Loucy (cell line): ENCODE measurements at regions not wholly inside any gene's neighbourhood (a gene's known extent, or its start where the extent isn't known, plus 50 kb on each side); places are given as distances from the start of the nearest gene placed in this dataset.
A peak's percentile ranks its signal among the peaks of the same experiment; 100 is the strongest.

Source experiments
- H2AFZ ChIP-seq: fragments of 200-600 bp; sonication (generic); 2 replicates; pipeline ENCODE4 v1.6.0; 2016; ENCODE audit warnings: antibody characterized with exemption, mild to moderate bottlenecking, low read length, moderate library complexity
- H3F3A ChIP-seq: fragments of 200-600 bp; 2 replicates; pipeline ENCODE4 v1.6.0; 2016; ENCODE audit warnings: antibody characterized with exemption, low read depth, mild to moderate bottlenecking
- H3K27me3 ChIP-seq: fragments of 200-600 bp; sonication (generic); 2 replicates; pipeline ENCODE4 v1.6.1; 2014; ENCODE audit warnings: low read length, mild to moderate bottlenecking; ENCODE audit not compliant: insufficient read depth, poor library complexity, severe bottlenecking
- H3K36me3 ChIP-seq: fragments of 200-600 bp; sonication (generic); 2 replicates; pipeline ENCODE4 v1.6.1; 2016; ENCODE audit warnings: low read length; ENCODE audit not compliant: insufficient read depth
- H3K4me1 ChIP-seq: fragments of 200-600 bp; sonication (generic); 2 replicates; pipeline ENCODE4 v1.5.1; 2014; ENCODE audit warnings: low read length, mild to moderate bottlenecking; ENCODE audit not compliant: insufficient read depth, poor library complexity, severe bottlenecking
- H3K4me2 ChIP-seq: fragments of 200-600 bp; sonication (generic); 2 replicates; pipeline ENCODE4 v1.6.0; 2014; ENCODE audit warnings: antibody characterized with exemption, low read length, low read depth, mild to moderate bottlenecking; ENCODE audit not compliant: poor library complexity, severe bottlenecking
- H3K4me3 ChIP-seq: fragments of 200-600 bp; sonication (generic); 2 replicates; pipeline ENCODE4 v1.5.1; 2014; ENCODE audit warnings: low read length, mild to moderate bottlenecking, mixed read lengths; ENCODE audit not compliant: poor library complexity, severe bottlenecking
- H3K79me2 ChIP-seq: fragments of 200-600 bp; sonication (generic); 2 replicates; pipeline ENCODE4 v1.6.1; 2014; ENCODE audit warnings: low read length; ENCODE audit not compliant: insufficient read depth
- H3K9ac ChIP-seq: fragments of 200-600 bp; sonication (generic); 2 replicates; pipeline ENCODE4 v1.6.0; 2014; ENCODE audit warnings: mild to moderate bottlenecking, low read depth, low read length, moderate library complexity; ENCODE audit not compliant: poor library complexity, severe bottlenecking
- H3K9me2 ChIP-seq: fragments of 200-600 bp; sonication (generic); replicated peaks from 2 replicates; pipeline ENCODE4 v1.6.1; 2016; ENCODE audit warnings: low read depth, low read length, mixed read lengths
- H3K9me3 ChIP-seq: fragments of 200-600 bp; sonication (generic); 2 replicates; pipeline ENCODE4 v1.6.1; 2014; ENCODE audit warnings: mild to moderate bottlenecking, antibody characterized with exemption, low read length, low read depth; ENCODE audit not compliant: insufficient read depth
- H4K20me1 ChIP-seq: fragments of 200-600 bp; sonication (generic); 2 replicates; pipeline ENCODE4 v1.6.0; 2014; ENCODE audit warnings: antibody characterized with exemption, low read length, mild to moderate bottlenecking; ENCODE audit not compliant: insufficient read depth, poor library complexity, severe bottlenecking
- CTCF ChIP-seq: fragments of 200-600 bp; sonication (generic); conservative IDR thresholded peaks from 2 replicates; pipeline ENCODE4 v1.5.1; 2014; ENCODE audit warnings: mild to moderate bottlenecking, antibody characterized with exemption, low read length
- EZH2phosphoT487 ChIP-seq: fragments of 200-600 bp; IDR thresholded peaks from 2 replicates; pipeline ENCODE4 v1.6.1; 2018; ENCODE audit warnings: antibody characterized with exemption, mild to moderate bottlenecking, moderate library complexity, borderline replicate concordance

DNA sequence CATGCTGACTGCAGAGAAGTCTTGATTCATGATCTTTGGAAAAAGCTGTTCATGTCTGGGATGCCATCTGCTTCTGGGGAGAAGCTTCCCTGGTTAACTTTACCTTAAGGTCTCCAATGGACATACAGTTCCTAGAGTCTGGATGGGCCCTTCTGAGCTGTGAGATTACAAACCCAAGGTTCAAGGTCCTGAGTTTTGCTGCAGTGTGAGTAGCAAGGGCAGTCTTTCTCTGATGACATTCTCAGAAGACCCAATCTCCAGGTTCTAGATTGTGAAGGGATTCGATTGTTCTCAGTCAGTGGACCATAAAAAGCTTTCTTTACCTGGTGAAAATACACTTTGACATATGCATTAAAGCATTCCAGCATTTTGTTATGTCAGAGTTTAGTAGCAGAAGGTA is 179.2 kb downstream of the AASDH start:
- no peaks in the 10 kb centered on the region for H3K36me3 ChIP-seq
- TF ChIP-seq EZH2phosphoT487 (no peak), CTCF (no peak)
- no peaks in the 10 kb centered on the region for H3K4me1 ChIP-seq
- H3K27me3 ChIP-seq = no peaks in the 10 kb centered on the region
- H3K4me3 ChIP-seq = no peak overlapping the region
- H3K9ac ChIP-seq = no peak overlapping the region
- peaks cover 11% of the 10 kb centered on the region; the same call in 1 of the 2 replicates for H3K9me3 ChIP-seq
- H4K20me1 ChIP-seq = no peaks in the 10 kb centered on the region
- no peak overlapping the region for H2AFZ ChIP-seq
- H3K9me2 ChIP-seq = no peaks in the 10 kb centered on the region
- H3K79me2 ChIP-seq = no peaks in the 10 kb centered on the region
- H3K4me2 ChIP-seq = no peak overlapping the region
- H3F3A ChIP-seq = no peaks in the 10 kb centered on the region

GRCh38 chr4:56206258-56206657 is 181.0 kb downstream of the AASDH start:
- H3K36me3 ChIP-seq = no peaks in the 10 kb centered on the region
- H3K4me1 ChIP-seq = no peaks in the 10 kb centered on the region
- H3K27me3 ChIP-seq = no peaks in the 10 kb centered on the region
- no peak overlapping the region for H2AFZ ChIP-seq
- no peaks in the 10 kb centered on the region for H3F3A ChIP-seq
- no peaks in the 10 kb centered on the region for H3K9me2 ChIP-seq
- H3K79me2 ChIP-seq = no peaks in the 10 kb centered on the region
- TF ChIP-seq CTCF (no peak), EZH2phosphoT487 (no peak)
- no peak overlapping the region for H3K9ac ChIP-seq
- peaks cover 3% of the 10 kb centered on the region; the same call in 1 of the 2 replicates for H3K9me3 ChIP-seq
- H4K20me1 ChIP-seq = no peaks in the 10 kb centered on the region
- H3K4me2 ChIP-seq = no peak overlapping the region
- no peak overlapping the region for H3K4me3 ChIP-seq

GRCh38 chr4:56200275-56200674 is 187.0 kb downstream of the AASDH start:
- no peaks in the 10 kb centered on the region for H3K9me3 ChIP-seq
- H2AFZ ChIP-seq = peak overlapping the region; percentile 18; the same call in 1 of the 2 replicates
- no peaks in the 10 kb centered on the region for H3K79me2 ChIP-seq
- no peak overlapping the region for H3K9ac ChIP-seq
- H3K9me2 ChIP-seq = no peaks in the 10 kb centered on the region
- TF ChIP-seq EZH2phosphoT487 (no peak), CTCF (no peak)
- H4K20me1 ChIP-seq = no peaks in the 10 kb centered on the region
- no peaks in the 10 kb centered on the region for H3K36me3 ChIP-seq
- no peaks in the 10 kb centered on the region for H3F3A ChIP-seq
- no peak overlapping the region for H3K4me3 ChIP-seq
- no peaks in the 10 kb centered on the region for H3K27me3 ChIP-seq
- H3K4me1 ChIP-seq = no peaks in the 10 kb centered on the region
- H3K4me2 ChIP-seq = no peak overlapping the region
